Adipocyte (in vitro differentiated cells): ENCODE measurements at regions not wholly inside any gene's neighbourhood (a gene's known extent, or its start where the extent isn't known, plus 50 kb on each side); places are given as distances from the start of the nearest gene placed in this dataset.

Source experiments
- DNase-seq: peaks from one replicate; pipeline ENCODE4 v3.0.0-alpha.2; 2015; ENCODE audit warnings: low read depth
- H3K27me3 ChIP-seq: replicated peaks from 2 replicates; pipeline ENCODE4 v1.7.0; 2013; ENCODE audit warnings: mild to moderate bottlenecking, low read length, moderate library complexity; ENCODE audit not compliant: control insufficient read depth, insufficient read depth
- H3K36me3 ChIP-seq: 2 replicates; pipeline ENCODE4 v1.7.0; 2013; ENCODE audit warnings: low read length, mild to moderate bottlenecking, moderate library complexity; ENCODE audit not compliant: control insufficient read depth, insufficient read depth, severe bottlenecking
- H3K4me1 ChIP-seq: 2 replicates; pipeline ENCODE4 v1.7.0; 2013; ENCODE audit warnings: mild to moderate bottlenecking, low read length, moderate library complexity; ENCODE audit not compliant: control insufficient read depth, insufficient read depth
- H3K4me3 ChIP-seq: 2 replicates; pipeline ENCODE4 v1.7.0; 2013; ENCODE audit warnings: mild to moderate bottlenecking, low read length, moderate library complexity
- H3K9ac ChIP-seq: 2 replicates; pipeline ENCODE4 v1.7.0; 2013; ENCODE audit warnings: mild to moderate bottlenecking, low read length, moderate library complexity
- H3K9me3 ChIP-seq: 2 replicates; pipeline ENCODE4 v1.7.0; 2013; ENCODE audit warnings: mild to moderate bottlenecking, low read length, moderate library complexity; ENCODE audit not compliant: control insufficient read depth

- H3K9me3 ChIP-seq = no peaks in the 10 kb centered on the region
- H3K36me3 ChIP-seq = no peaks in the 10 kb centered on the region
- no peaks in the 10 kb centered on the region for H3K4me1 ChIP-seq
- no peak overlapping the region for H3K4me3 ChIP-seq
- no peak overlapping the region for H3K9ac ChIP-seq
- DNase-seq = no peak
- H3K27me3 ChIP-seq = peaks cover 3% of the 10 kb centered on the region
These were observed 78.5 kb upstream of the GSX1 start for GRCh38 chr13:27713767-27714166.

GRCh38 chr13:27721681-27722080, 70.6 kb upstream of the GSX1 start:
- no peaks in the 10 kb centered on the region for H3K9me3 ChIP-seq
- no peak overlapping the region for H3K9ac ChIP-seq
- DNase-seq = no peak
- H3K4me1 ChIP-seq = no peaks in the 10 kb centered on the region
- H3K4me3 ChIP-seq = no peak overlapping the region
- H3K27me3 ChIP-seq = peaks cover 32% of the 10 kb centered on the region
- no peaks in the 10 kb centered on the region for H3K36me3 ChIP-seq

GRCh38 chr13:27728271-27728670, 64.0 kb upstream of the GSX1 start:
- H3K9ac ChIP-seq = no peak overlapping the region
- H3K4me3 ChIP-seq = no peak overlapping the region
- H3K9me3 ChIP-seq = no peaks in the 10 kb centered on the region
- H3K27me3 ChIP-seq = peaks cover 16% of the 10 kb centered on the region
- no peak for DNase-seq
- no peaks in the 10 kb centered on the region for H3K4me1 ChIP-seq
- H3K36me3 ChIP-seq = no peaks in the 10 kb centered on the region

- Histone ChIP-seq H3K36me3 (no peaks in the 10 kb centered on the region), H3K9me3 (no peaks in the 10 kb centered on the region), H3K27me3 (peaks cover 9% of the 10 kb centered on the region), H3K4me3 (no peak overlapping the region), H3K9ac (no peak overlapping the region), H3K4me1 (no peaks in the 10 kb centered on the region)
- no peak for DNase-seq
These were observed 62.1 kb upstream of the GSX1 start for GRCh38 chr13:27730191-27730590.
